Natural killer cell (primary cell): ENCODE measurements at regions not wholly inside any gene's neighbourhood (a gene's known extent, or its start where the extent isn't known, plus 50 kb on each side); places are given as distances from the start of the nearest gene placed in this dataset.

ENCODE experiments used
- ATAC-seq, 3 donors: fragments of 150-1000 bp in 2 of 3; fragments of 200-7000 bp in 1 of 3; cut with Tn5 transposase; 1 replicate in 1 of 3; 2 replicates in 2 of 3; pipeline ENCODE4 v1.10.0; 2021; ENCODE audit warnings: mild to moderate bottlenecking in 2 of 3, moderate library complexity in 2 of 3
- DNase-seq, 2 donors: peaks; one replicate each; pipeline versions ENCODE4 v3.0.0 to v3.0.0-alpha.2; 2013 to 2021; ENCODE audit warnings: mixed read lengths in 1 of 2
- H3K27ac ChIP-seq: one replicate; pipeline ENCODE4 v1.5.1; 2013; ENCODE audit warnings: mild to moderate bottlenecking, low read length
- H3K27me3 ChIP-seq: one replicate; pipeline ENCODE4 v1.6.1; 2013; ENCODE audit warnings: low read length; ENCODE audit not compliant: control insufficient read depth, insufficient read depth
- H3K36me3 ChIP-seq: one replicate; pipeline ENCODE4 v1.6.1; 2013; ENCODE audit warnings: low read length; ENCODE audit not compliant: control insufficient read depth, insufficient read depth
- H3K4me1 ChIP-seq: one replicate; pipeline ENCODE4 v1.6.1; 2013; ENCODE audit warnings: low read length; ENCODE audit not compliant: control insufficient read depth, insufficient read depth
- H3K4me3 ChIP-seq: one replicate; pipeline ENCODE4 v1.5.1; 2013; ENCODE audit warnings: low read length
- H3K9me3 ChIP-seq: one replicate; pipeline ENCODE4 v1.6.1; 2013; ENCODE audit warnings: low read length; ENCODE audit not compliant: control insufficient read depth, insufficient read depth
- H3K27ac Mint-ChIP-seq, 2 donors: one replicate each; pipeline ENCODE4 v1.8.0; 2022; ENCODE audit warnings: mild to moderate bottlenecking in 2 of 2, mixed read lengths in 2 of 2, moderate library complexity in 1 of 2
- H3K27me3 Mint-ChIP-seq, 2 donors: one replicate each; pipeline ENCODE4 v1.8.0; 2022; ENCODE audit warnings: low read depth in 2 of 2, mixed read lengths in 2 of 2
- H3K36me3 Mint-ChIP-seq: one replicate; pipeline ENCODE4 v1.8.0; 2022; ENCODE audit warnings: mixed read lengths
- H3K4me1 Mint-ChIP-seq, 2 donors: one replicate each; pipeline ENCODE4 v1.8.0; 2022; ENCODE audit warnings: mixed read lengths in 2 of 2
- H3K4me3 Mint-ChIP-seq: one replicate; pipeline ENCODE4 v1.8.0; 2022; ENCODE audit warnings: mild to moderate bottlenecking, moderate library complexity, mixed read lengths
- H3K9me3 Mint-ChIP-seq, 2 donors: one replicate each; pipeline ENCODE4 v1.8.0; 2022; ENCODE audit warnings: mixed read lengths in 2 of 2
- WGBS: methylation state at CpG from one replicate; pipeline ENCODE4 v1.1.7; 2013; ENCODE audit warnings: missing lambda C conversion rate; ENCODE audit not compliant: insufficient coverage; 5-methylcytosine and 5-hydroxymethylcytosine counted together
- intact Hi-C: fragments of 100-400 bp; cut with micrococcal nuclease; formaldehyde crosslinking; loops from one replicate; pipeline ENCODE4 v1.14.2; 2022
- TF ChIP-seq, protein P1 (sequence below): fragments of 200-600 bp; IDR thresholded peaks from one replicate; pipeline ENCODE4 v1.8.0; 2022; ENCODE audit warnings: antibody characterized with exemption

DNA sequence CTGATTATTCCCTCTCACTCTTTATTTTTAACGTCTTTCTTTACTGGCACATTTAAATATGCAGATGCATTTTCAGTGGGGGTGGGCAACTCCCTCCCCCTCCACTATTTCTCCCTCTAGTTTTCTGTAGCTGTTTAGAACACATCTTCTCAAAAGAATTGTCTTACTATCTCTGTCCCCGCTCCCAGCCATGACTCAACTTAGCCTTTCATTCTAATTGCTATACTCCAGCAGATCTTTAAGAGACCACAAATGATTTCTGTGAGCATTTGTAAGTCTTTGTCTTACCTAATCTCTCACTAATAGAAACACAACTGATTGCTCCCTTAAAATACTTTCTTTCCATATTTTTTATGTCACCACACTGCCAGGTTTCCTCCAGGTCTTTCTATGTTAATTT, 350.9 kb downstream of the SPRY2 start:
- Mint-ChIP-seq H3K36me3 (no peaks in the 10 kb centered on the region), H3K9me3 (peaks cover 0 to 7% of the 10 kb centered on the region in 2 donors), H3K27me3 (peaks cover 0 to 3% of the 10 kb centered on the region in 2 donors), H3K27ac (no peak overlapping the region), H3K4me3 (no peak overlapping the region), H3K4me1 (no peaks in the 10 kb centered on the region)
- no peak overlapping the region for H3K4me3 ChIP-seq
- H3K4me1 ChIP-seq = no peaks in the 10 kb centered on the region
- no peak overlapping the region for H3K27ac ChIP-seq
- WGBS = 79% methylated on average over 2 of the region's 2 CpGs
- DNase-seq (no peak), ATAC-seq (no peak)
- intact Hi-C loops = no loop called here
- H3K27me3 ChIP-seq = no peaks in the 10 kb centered on the region
- H3K9me3 ChIP-seq = no peaks in the 10 kb centered on the region
- no peaks in the 10 kb centered on the region for H3K36me3 ChIP-seq
- TF ChIP-seq, protein P1, sequence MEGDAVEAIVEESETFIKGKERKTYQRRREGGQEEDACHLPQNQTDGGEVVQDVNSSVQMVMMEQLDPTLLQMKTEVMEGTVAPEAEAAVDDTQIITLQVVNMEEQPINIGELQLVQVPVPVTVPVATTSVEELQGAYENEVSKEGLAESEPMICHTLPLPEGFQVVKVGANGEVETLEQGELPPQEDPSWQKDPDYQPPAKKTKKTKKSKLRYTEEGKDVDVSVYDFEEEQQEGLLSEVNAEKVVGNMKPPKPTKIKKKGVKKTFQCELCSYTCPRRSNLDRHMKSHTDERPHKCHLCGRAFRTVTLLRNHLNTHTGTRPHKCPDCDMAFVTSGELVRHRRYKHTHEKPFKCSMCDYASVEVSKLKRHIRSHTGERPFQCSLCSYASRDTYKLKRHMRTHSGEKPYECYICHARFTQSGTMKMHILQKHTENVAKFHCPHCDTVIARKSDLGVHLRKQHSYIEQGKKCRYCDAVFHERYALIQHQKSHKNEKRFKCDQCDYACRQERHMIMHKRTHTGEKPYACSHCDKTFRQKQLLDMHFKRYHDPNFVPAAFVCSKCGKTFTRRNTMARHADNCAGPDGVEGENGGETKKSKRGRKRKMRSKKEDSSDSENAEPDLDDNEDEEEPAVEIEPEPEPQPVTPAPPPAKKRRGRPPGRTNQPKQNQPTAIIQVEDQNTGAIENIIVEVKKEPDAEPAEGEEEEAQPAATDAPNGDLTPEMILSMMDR = no peak

DNA sequence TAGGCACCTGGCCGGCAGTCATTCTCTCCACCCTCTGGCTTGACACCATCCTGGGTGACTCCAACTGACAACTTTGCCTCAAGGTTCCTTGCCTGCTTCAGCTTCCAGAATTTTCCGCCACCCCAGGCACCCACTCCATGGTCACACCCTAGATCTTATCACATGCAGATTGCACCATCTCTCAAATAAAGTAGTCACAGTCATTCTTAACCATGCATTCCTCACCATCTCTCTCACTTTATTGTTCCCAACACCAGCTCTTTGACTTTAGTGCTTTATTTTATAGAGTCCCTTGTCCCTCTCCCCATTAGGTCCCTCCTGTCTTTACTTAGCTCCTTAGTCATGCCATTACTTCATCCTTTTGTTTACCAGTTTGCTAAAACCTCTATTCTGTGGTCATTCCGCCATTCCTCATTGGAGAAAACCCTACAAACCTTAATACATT, 351.7 kb downstream of the SPRY2 start:
- no peaks in the 10 kb centered on the region for H3K4me1 ChIP-seq
- Mint-ChIP-seq H3K9me3 (peaks cover 0 to 7% of the 10 kb centered on the region in 2 donors), H3K36me3 (no peaks in the 10 kb centered on the region), H3K4me1 (no peaks in the 10 kb centered on the region), H3K27ac (no peak overlapping the region), H3K4me3 (no peak overlapping the region), H3K27me3 (peaks cover 0 to 3% of the 10 kb centered on the region in 2 donors)
- WGBS = 87% methylated on average over 3 of the region's 3 CpGs
- ATAC-seq = no peak
- H3K27ac ChIP-seq = no peak overlapping the region
- H3K27me3 ChIP-seq = no peaks in the 10 kb centered on the region
- no peak overlapping the region for H3K4me3 ChIP-seq
- no peaks in the 10 kb centered on the region for H3K36me3 ChIP-seq
- intact Hi-C loops = no loop called here
- no peaks in the 10 kb centered on the region for H3K9me3 ChIP-seq
- DNase-seq = no peak
- TF ChIP-seq, protein P1 = no peak

DNA sequence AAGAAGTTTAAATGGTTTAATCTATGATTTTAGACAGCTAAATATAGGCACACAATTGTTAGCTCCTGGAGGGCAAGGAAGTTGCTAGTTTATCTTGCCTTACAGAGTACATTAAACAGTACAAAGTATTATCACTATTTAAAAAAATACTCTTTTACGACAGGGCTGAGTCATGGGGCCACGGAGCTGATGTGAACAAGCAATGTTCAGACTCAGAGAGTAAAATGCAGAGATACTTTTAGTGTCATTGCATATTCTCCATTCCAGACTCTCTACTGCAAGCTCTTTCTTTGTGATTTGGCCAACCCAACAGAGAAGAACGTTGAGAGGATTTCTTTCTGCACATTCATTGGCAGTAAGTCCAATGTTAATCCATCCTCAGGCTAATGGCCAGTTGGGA, 352.4 kb downstream of the SPRY2 start:
- Mint-ChIP-seq H3K27me3 (peaks cover 0 to 3% of the 10 kb centered on the region in 2 donors), H3K27ac (no peak overlapping the region), H3K9me3 (peaks cover 0 to 7% of the 10 kb centered on the region in 2 donors), H3K4me1 (no peaks in the 10 kb centered on the region), H3K4me3 (no peak overlapping the region), H3K36me3 (no peaks in the 10 kb centered on the region)
- no peak overlapping the region for H3K4me3 ChIP-seq
- intact Hi-C loops = no loop called here
- no peaks in the 10 kb centered on the region for H3K4me1 ChIP-seq
- TF ChIP-seq, protein P1 = no peak
- DNase-seq (no peak), ATAC-seq (no peak)
- H3K27me3 ChIP-seq = no peaks in the 10 kb centered on the region
- WGBS = 73% methylated on average over 3 of the region's 3 CpGs
- no peak overlapping the region for H3K27ac ChIP-seq
- H3K9me3 ChIP-seq = no peaks in the 10 kb centered on the region
- no peaks in the 10 kb centered on the region for H3K36me3 ChIP-seq

DNA sequence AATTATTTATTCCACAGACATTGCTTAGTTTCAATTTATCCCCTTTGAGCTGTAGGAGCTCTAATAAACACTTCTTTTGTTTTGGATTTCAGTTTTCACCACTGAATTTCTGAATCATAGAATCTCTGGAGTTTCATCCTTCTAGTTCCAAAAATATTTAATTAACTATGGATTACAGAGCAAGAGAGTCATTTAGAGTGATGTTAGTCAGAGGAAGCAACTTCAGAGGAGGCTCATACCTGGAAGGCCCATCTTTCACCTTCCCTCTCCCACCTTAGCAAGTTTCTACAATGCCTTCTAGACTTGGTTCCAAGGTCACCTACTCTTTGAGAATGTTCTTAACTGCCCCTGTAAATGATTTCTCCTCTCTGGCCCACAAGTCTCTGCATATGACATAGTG, 353.2 kb downstream of the SPRY2 start:
- H3K4me3 ChIP-seq = no peak overlapping the region
- Mint-ChIP-seq H3K36me3 (no peaks in the 10 kb centered on the region), H3K27ac (no peak overlapping the region), H3K4me1 (no peaks in the 10 kb centered on the region), H3K9me3 (peaks cover 0 to 7% of the 10 kb centered on the region in 2 donors), H3K4me3 (no peak overlapping the region), H3K27me3 (peaks cover 0 to 3% of the 10 kb centered on the region in 2 donors)
- no peaks in the 10 kb centered on the region for H3K27me3 ChIP-seq
- DNase-seq (no peak), ATAC-seq (no peak)
- H3K4me1 ChIP-seq = no peaks in the 10 kb centered on the region
- TF ChIP-seq, protein P1 = no peak
- intact Hi-C loops = no loop called here
- H3K27ac ChIP-seq = no peak overlapping the region
- H3K9me3 ChIP-seq = no peaks in the 10 kb centered on the region
- no peaks in the 10 kb centered on the region for H3K36me3 ChIP-seq
